DMS153 (cell line): ENCODE measurements at regions not wholly inside any gene's neighbourhood (a gene's known extent, or its start where the extent isn't known, plus 50 kb on each side); places are given as distances from the start of the nearest gene placed in this dataset.

ENCODE experiments used
- DNase-seq: peaks from one replicate; lab custom pipeline; 2025; lab: John Stamatoyannopoulos, UW

GRCh38 chr12:14278294-14278953 lies 87.1 kb upstream of the ATF7IP start:
- no peak for DNase-seq

GRCh38 chr12:14279845-14280244 lies 85.6 kb upstream of the ATF7IP start:
- no peak for DNase-seq

- DNase-seq: no peak
Observed at GRCh38 chr12:14280921-14281320, 84.6 kb upstream of the ATF7IP start.

GRCh38 chr12:14281539-14281938 lies 83.9 kb upstream of the ATF7IP start:
- DNase-seq: no peak

GRCh38 chr12:14283489-14284144 lies 81.9 kb upstream of the ATF7IP start:
- DNase-seq: peak; percentile 19

GRCh38 chr12:14284184-14284722 lies 81.2 kb upstream of the ATF7IP start:
- DNase-seq: peak; percentile 19

- DNase-seq: no peak
Observed at GRCh38 chr12:14289601-14290000, 75.9 kb upstream of the ATF7IP start.

GRCh38 chr12:14290951-14291350 lies 74.5 kb upstream of the ATF7IP start:
- no peak for DNase-seq

GRCh38 chr12:14303661-14304155 lies 61.8 kb upstream of the ATF7IP start:
- DNase-seq: no peak

GRCh38 chr12:14307004-14307403 lies 58.5 kb upstream of the ATF7IP start:
- no peak for DNase-seq

- DNase-seq: no peak
Observed at GRCh38 chr12:14308516-14308915, 57.0 kb upstream of the ATF7IP start.

- no peak for DNase-seq
Observed at GRCh38 chr12:14310866-14311265, 54.6 kb upstream of the ATF7IP start.

- DNase-seq: no peak
Observed at GRCh38 chr12:14313379-14314138, 51.9 kb upstream of the ATF7IP start.

GRCh38 chr12:14314801-14315200 lies 50.7 kb upstream of the ATF7IP start:
- no peak for DNase-seq

- DNase-seq: no peak
Observed at GRCh38 chr12:14315501-14315900, 50.0 kb upstream of the ATF7IP start.
